HG03135 (cell line): ENCODE measurements at regions not wholly inside any gene's neighbourhood (a gene's known extent, or its start where the extent isn't known, plus 50 kb on each side); places are given as distances from the start of the nearest gene placed in this dataset.

Source experiments
- ATAC-seq: cut with Tn5 transposase; IDR thresholded peaks from one replicate; pipeline ENCODE4 v1.9.1; 2021; ENCODE audit warnings: mild to moderate bottlenecking, moderate library complexity; ENCODE audit not compliant: unreplicated experiment

GRCh38 chr12:31868965-31869364 is 90.2 kb upstream of the RESF1 start:
- ATAC-seq: no peak

GRCh38 chr12:31867292-31867691 is 91.9 kb upstream of the RESF1 start:
- no peak for ATAC-seq

GRCh38 chr12:31866523-31866922 is 92.7 kb upstream of the RESF1 start:
- no peak for ATAC-seq

- no peak for ATAC-seq
Observed at GRCh38 chr12:31865023-31865422, 94.2 kb upstream of the RESF1 start.

GRCh38 chr12:31861360-31861759 is 97.9 kb upstream of the RESF1 start:
- no peak for ATAC-seq

- no peak for ATAC-seq
Observed at GRCh38 chr12:31860401-31860800, 98.8 kb upstream of the RESF1 start.

- no peak for ATAC-seq
Observed at GRCh38 chr12:31859232-31859977, 99.8 kb upstream of the RESF1 start.

GRCh38 chr12:31855427-31855826 is 103.8 kb upstream of the RESF1 start:
- ATAC-seq: no peak

GRCh38 chr12:31853977-31854376 is 105.2 kb upstream of the RESF1 start:
- no peak for ATAC-seq

GRCh38 chr12:31853520-31853919 is 105.7 kb upstream of the RESF1 start:
- no peak for ATAC-seq

GRCh38 chr12:31850268-31850667 is 108.9 kb upstream of the RESF1 start:
- ATAC-seq: no peak

- no peak for ATAC-seq
Observed at GRCh38 chr12:31849090-31849687, 110.0 kb upstream of the RESF1 start.

- no peak for ATAC-seq
Observed at GRCh38 chr12:31846405-31846804, 112.8 kb upstream of the RESF1 start.

- no peak for ATAC-seq
Observed at GRCh38 chr12:31845613-31846322, 113.4 kb upstream of the RESF1 start.

- ATAC-seq: no peak
Observed at GRCh38 chr12:31843398-31844095, 114.7 kb upstream of the AMN1 start.

- no peak for ATAC-seq
Observed at GRCh38 chr12:31837913-31838312, 109.1 kb upstream of the AMN1 start.

GRCh38 chr12:31835276-31835882 is 106.6 kb upstream of the AMN1 start:
- ATAC-seq: no peak

GRCh38 chr12:31834150-31834549 is 105.3 kb upstream of the AMN1 start:
- ATAC-seq: no peak

GRCh38 chr12:31832740-31833729 is 104.2 kb upstream of the AMN1 start:
- no peak for ATAC-seq

- ATAC-seq: no peak
Observed at GRCh38 chr12:31828071-31828470, 99.2 kb upstream of the AMN1 start.
